ENCODE measurements at regions not wholly inside any gene's neighbourhood (a gene's known extent, or its start where the extent isn't known, plus 50 kb on each side); places are given as distances from the start of the nearest gene placed in this dataset.

DNA sequence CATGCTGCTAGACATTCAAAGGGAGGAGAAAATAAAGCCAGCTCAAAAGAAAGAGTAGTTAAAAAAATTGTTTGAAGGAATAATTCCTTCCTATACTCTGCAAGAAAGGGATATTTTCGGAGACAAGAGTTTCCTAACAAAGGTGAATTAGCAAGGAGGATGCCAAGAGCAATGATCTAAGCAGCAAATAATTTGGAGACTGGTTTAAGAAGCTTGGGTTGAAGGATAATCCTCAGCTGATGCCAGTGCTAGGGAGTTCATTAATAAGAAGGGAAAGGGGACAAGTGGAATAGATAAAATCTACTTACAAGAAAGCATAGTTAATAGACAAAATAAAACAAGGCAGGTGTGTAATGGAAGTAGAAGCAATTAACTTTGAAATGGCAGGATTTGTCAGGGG lies 372.3 kb downstream of the NDFIP2 start:
- no peaks in the 10 kb centered on the region for H3K36me3 ChIP-seq (ENCODE audit: control insufficient read depth, low read length)
- H4K20me1 ChIP-seq (ENCODE audit: control insufficient read depth, insufficient read depth, low read depth, low read length) = no peaks in the 10 kb centered on the region
- no peaks in the 10 kb centered on the region for H3K4me1 ChIP-seq (ENCODE audit: control insufficient read depth, low read length)
- no peaks in the 10 kb centered on the region for H3K9me3 ChIP-seq (ENCODE audit: control insufficient read depth, insufficient read depth, low read length)
- H3K27me3 ChIP-seq (ENCODE audit: control insufficient read depth, low read length) = no peaks in the 10 kb centered on the region
- H3K79me2 ChIP-seq (ENCODE audit: control insufficient read depth, low read length) = no peaks in the 10 kb centered on the region
- H3K9me2 ChIP-seq (replicated peaks; ENCODE audit: control insufficient read depth, low read length) = no peaks in the 10 kb centered on the region
- no peak overlapping the region for H3K4me2 ChIP-seq (ENCODE audit: low read length)
- no peaks in the 10 kb centered on the region for H3F3A ChIP-seq (ENCODE audit: control insufficient read depth, insufficient read depth)
- no peak overlapping the region for H3K4me3 ChIP-seq (ENCODE audit: low read length)
- TF ChIP-seq EZH2phosphoT487 (IDR thresholded peaks at IDR 0.05; ENCODE audit: borderline replicate concordance, low read length) = no peak
- TF ChIP-seq, protein P1, sequence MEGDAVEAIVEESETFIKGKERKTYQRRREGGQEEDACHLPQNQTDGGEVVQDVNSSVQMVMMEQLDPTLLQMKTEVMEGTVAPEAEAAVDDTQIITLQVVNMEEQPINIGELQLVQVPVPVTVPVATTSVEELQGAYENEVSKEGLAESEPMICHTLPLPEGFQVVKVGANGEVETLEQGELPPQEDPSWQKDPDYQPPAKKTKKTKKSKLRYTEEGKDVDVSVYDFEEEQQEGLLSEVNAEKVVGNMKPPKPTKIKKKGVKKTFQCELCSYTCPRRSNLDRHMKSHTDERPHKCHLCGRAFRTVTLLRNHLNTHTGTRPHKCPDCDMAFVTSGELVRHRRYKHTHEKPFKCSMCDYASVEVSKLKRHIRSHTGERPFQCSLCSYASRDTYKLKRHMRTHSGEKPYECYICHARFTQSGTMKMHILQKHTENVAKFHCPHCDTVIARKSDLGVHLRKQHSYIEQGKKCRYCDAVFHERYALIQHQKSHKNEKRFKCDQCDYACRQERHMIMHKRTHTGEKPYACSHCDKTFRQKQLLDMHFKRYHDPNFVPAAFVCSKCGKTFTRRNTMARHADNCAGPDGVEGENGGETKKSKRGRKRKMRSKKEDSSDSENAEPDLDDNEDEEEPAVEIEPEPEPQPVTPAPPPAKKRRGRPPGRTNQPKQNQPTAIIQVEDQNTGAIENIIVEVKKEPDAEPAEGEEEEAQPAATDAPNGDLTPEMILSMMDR (IDR thresholded peaks at IDR 0.05; ENCODE audit: low read depth, low read length, poor library complexity, severe bottlenecking) = no peak
- H3K27ac ChIP-seq (ENCODE audit: low read depth, low read length) = no peak overlapping the region

DNA sequence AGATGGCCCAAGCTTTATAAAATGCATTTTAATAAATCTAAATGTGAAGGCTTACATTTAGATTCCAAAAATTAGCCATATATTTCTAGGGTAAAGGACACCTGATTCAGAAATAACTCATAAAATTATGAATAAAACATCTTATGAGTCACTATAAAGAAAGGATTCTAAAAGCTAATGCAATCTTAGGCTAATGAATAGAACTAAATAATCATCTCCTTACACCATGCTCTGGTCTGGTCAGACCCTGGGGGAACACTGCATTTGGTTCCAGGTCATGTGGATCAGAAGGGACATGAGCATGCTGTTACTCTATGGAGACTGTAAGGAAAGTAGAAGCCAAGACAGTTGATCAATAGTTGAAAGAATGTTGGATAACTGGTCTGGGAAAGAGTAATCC lies 370.4 kb downstream of the NDFIP2 start:
- no peak overlapping the region for H3K27ac ChIP-seq (ENCODE audit: low read depth, low read length)
- no peaks in the 10 kb centered on the region for H3F3A ChIP-seq (ENCODE audit: control insufficient read depth, insufficient read depth)
- H3K9me2 ChIP-seq (replicated peaks; ENCODE audit: control insufficient read depth, low read length) = no peaks in the 10 kb centered on the region
- no peaks in the 10 kb centered on the region for H3K79me2 ChIP-seq (ENCODE audit: control insufficient read depth, low read length)
- no peak for TF ChIP-seq EZH2phosphoT487 (IDR thresholded peaks at IDR 0.05; ENCODE audit: borderline replicate concordance, low read length)
- TF ChIP-seq, protein P1 (IDR thresholded peaks at IDR 0.05; ENCODE audit: low read depth, low read length, poor library complexity, severe bottlenecking) = no peak
- no peaks in the 10 kb centered on the region for H4K20me1 ChIP-seq (ENCODE audit: control insufficient read depth, insufficient read depth, low read depth, low read length)
- no peaks in the 10 kb centered on the region for H3K36me3 ChIP-seq (ENCODE audit: control insufficient read depth, low read length)
- H3K4me3 ChIP-seq (ENCODE audit: low read length) = no peak overlapping the region
- H3K4me1 ChIP-seq (ENCODE audit: control insufficient read depth, low read length) = no peaks in the 10 kb centered on the region
- no peaks in the 10 kb centered on the region for H3K9me3 ChIP-seq (ENCODE audit: control insufficient read depth, insufficient read depth, low read length)
- H3K27me3 ChIP-seq (ENCODE audit: control insufficient read depth, low read length) = no peaks in the 10 kb centered on the region
- no peak overlapping the region for H3K4me2 ChIP-seq (ENCODE audit: low read length)

GRCh38 chr13:79847882-79848592 lies 367.1 kb downstream of the NDFIP2 start:
- Histone ChIP-seq H3K27ac (ENCODE audit: low read depth, low read length) (no peak overlapping the region), H3K4me1 (ENCODE audit: control insufficient read depth, low read length) (no peaks in the 10 kb centered on the region), H3K27me3 (ENCODE audit: control insufficient read depth, low read length) (no peaks in the 10 kb centered on the region), H3F3A (ENCODE audit: control insufficient read depth, insufficient read depth) (no peaks in the 10 kb centered on the region), H3K4me3 (ENCODE audit: low read length) (no peak overlapping the region), H4K20me1 (ENCODE audit: control insufficient read depth, insufficient read depth, low read depth, low read length) (no peaks in the 10 kb centered on the region), H3K9me2 (replicated peaks; ENCODE audit: control insufficient read depth, low read length) (no peaks in the 10 kb centered on the region), H3K79me2 (ENCODE audit: control insufficient read depth, low read length) (no peaks in the 10 kb centered on the region), H3K9me3 (ENCODE audit: control insufficient read depth, insufficient read depth, low read length) (no peaks in the 10 kb centered on the region), H3K36me3 (ENCODE audit: control insufficient read depth, low read length) (no peaks in the 10 kb centered on the region), H3K4me2 (ENCODE audit: low read length) (no peak overlapping the region)
- TF ChIP-seq EZH2phosphoT487 (IDR thresholded peaks at IDR 0.05; ENCODE audit: borderline replicate concordance, low read length) = no peak
- TF ChIP-seq, protein P1 (IDR thresholded peaks at IDR 0.05; ENCODE audit: low read depth, low read length, poor library complexity, severe bottlenecking) = no peak

Measured in DOHH2 (cell line).